Keratinocyte (primary cell): ENCODE measurements at regions not wholly inside any gene's neighbourhood (a gene's known extent, or its start where the extent isn't known, plus 50 kb on each side); places are given as distances from the start of the nearest gene placed in this dataset.
A peak's percentile ranks its signal among the peaks of the same experiment; 100 is the strongest.

Source experiments
- DNase-seq: peaks from one replicate; pipeline ENCODE4 v3.0.0-alpha.2; 2011; ENCODE audit warnings: low read depth, missing footprints, low spot score
- FAIRE-seq: peaks from 2 replicates; lab custom pipeline; 2011; peaks lifted over from hg19 to GRCh38; lab: Jason Lieb, UNC
- H2AFZ ChIP-seq: 2 replicates; pipeline ENCODE4 v1.6.0; 2012; ENCODE audit warnings: low read length, control low read depth, inconsistent platforms; ENCODE audit not compliant: control insufficient read depth
- H3K27ac ChIP-seq: 2 replicates; pipeline ENCODE4 v1.5.1; 2011; ENCODE audit warnings: low read length; ENCODE audit not compliant: control insufficient read depth, insufficient read depth
- H3K27me3 ChIP-seq: 3 replicates; pipeline ENCODE4 v1.6.0; 2011; ENCODE audit warnings: low read length; ENCODE audit not compliant: control insufficient read depth, insufficient read depth; ENCODE audit errors: extremely low read depth
- H3K36me3 ChIP-seq, 2 experiments: 2 replicates in 1 of 2; 3 replicates in 1 of 2; pipeline ENCODE4 v1.5.1; 2011; ENCODE audit warnings: low read length in 2 of 2, mild to moderate bottlenecking in 1 of 2; ENCODE audit not compliant: control insufficient read depth in 2 of 2, insufficient read depth in 2 of 2; ENCODE audit errors: extremely low read depth in 1 of 2
- H3K4me1 ChIP-seq: 3 replicates; pipeline ENCODE4 v1.5.1; 2011; ENCODE audit warnings: low read length; ENCODE audit not compliant: control insufficient read depth, insufficient read depth; ENCODE audit errors: extremely low read depth
- H3K4me2 ChIP-seq: 3 replicates; pipeline ENCODE4 v1.6.0; 2011; ENCODE audit warnings: low read depth, low read length; ENCODE audit not compliant: control insufficient read depth, insufficient read depth; ENCODE audit errors: extremely low read depth
- H3K4me3 ChIP-seq, 3 experiments: fragments of 200-600 bp in 1 of 3; sonication (generic) in 1 of 3; 2 replicates in 2 of 3; 3 replicates in 1 of 3; pipeline ENCODE4 v1.5.1; 2011 to 2016; ENCODE audit warnings: low read length in 3 of 3, mild to moderate bottlenecking in 3 of 3, control low read depth in 2 of 3, inconsistent platforms in 1 of 3, low read depth in 1 of 3, mixed read lengths in 1 of 3, mixed run types in 1 of 3, moderate library complexity in 1 of 3; ENCODE audit not compliant: control insufficient read depth in 2 of 3, insufficient read depth in 2 of 3; ENCODE audit errors: extremely low read depth in 1 of 3
- H3K79me2 ChIP-seq: 2 replicates; pipeline ENCODE4 v1.6.0; 2012; ENCODE audit warnings: low read length; ENCODE audit not compliant: control insufficient read depth, insufficient read depth
- H3K9ac ChIP-seq: 3 replicates; pipeline ENCODE4 v1.6.0; 2011; ENCODE audit warnings: low read length; ENCODE audit not compliant: control insufficient read depth, insufficient read depth; ENCODE audit errors: extremely low read depth
- H3K9me1 ChIP-seq: 3 replicates; pipeline ENCODE4 v1.6.0; 2011; ENCODE audit warnings: low read length; ENCODE audit not compliant: control insufficient read depth, insufficient read depth; ENCODE audit errors: extremely low read depth
- H3K9me3 ChIP-seq: 2 replicates; pipeline ENCODE4 v1.5.1; 2012; ENCODE audit warnings: low read depth, low read length; ENCODE audit not compliant: control insufficient read depth
- H4K20me1 ChIP-seq: 3 replicates; pipeline ENCODE4 v1.6.0; 2011; ENCODE audit warnings: low read length; ENCODE audit not compliant: control insufficient read depth, insufficient read depth; ENCODE audit errors: extremely low read depth
- EZH2 ChIP-seq: IDR thresholded peaks from one replicate; pipeline ENCODE4 v1.6.1; 2012; ENCODE audit warnings: inconsistent platforms, mild to moderate bottlenecking, low read length, moderate library complexity
- dilution Hi-C: fragments of 300-500 bp; cut with MboI; formaldehyde crosslinking; loops from one replicate; pipeline ENCODE4 v1.7.0; 2020; ENCODE audit warnings: low sequenced_read_pairs; ENCODE audit not compliant: extremely low pct_ligation_motif_present
- TF ChIP-seq, protein P1 (sequence below), 3 experiments: IDR thresholded peaks in 1 of 3; conservative IDR thresholded peaks in 1 of 3; optimal IDR thresholded peaks in 1 of 3; 2 replicates in 2 of 3; 3 replicates in 1 of 3; pipeline versions ENCODE3 to v1.5.1; 2011; ENCODE audit warnings: low read length in 3 of 3, mild to moderate bottlenecking in 3 of 3, moderate library complexity in 2 of 3, control low read depth in 1 of 3, inconsistent platforms in 1 of 3; ENCODE audit not compliant: insufficient read depth in 2 of 3; ENCODE audit errors: extremely low read depth in 1 of 3

DNA sequence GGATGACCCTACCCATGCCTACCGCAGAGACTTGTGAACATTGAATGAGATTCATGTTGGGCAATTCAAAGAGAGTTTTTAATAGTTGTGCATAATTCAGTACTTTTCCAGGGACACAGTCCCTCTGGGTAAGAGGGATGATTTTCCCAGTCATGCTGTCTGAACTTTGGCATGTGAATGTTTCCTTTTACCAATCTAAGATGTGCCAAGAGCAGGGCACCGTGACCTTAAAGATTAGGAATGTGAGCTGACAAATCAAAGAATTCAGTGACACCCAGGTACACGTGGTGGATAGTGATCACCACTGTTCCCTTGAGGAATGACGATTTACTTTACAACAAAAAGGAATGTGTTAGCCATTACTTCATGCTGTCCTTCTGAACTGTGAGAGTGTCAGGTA lies 515.6 kb downstream of the PPARGC1A start:
- H3K9me3 ChIP-seq, result no peaks in the 10 kb centered on the region
- no peaks in the 10 kb centered on the region for H3K79me2 ChIP-seq
- FAIRE-seq (no peak), DNase-seq (no peak)
- no peak overlapping the region for H3K4me3 ChIP-seq
- H4K20me1 ChIP-seq, result no peaks in the 10 kb centered on the region
- no peak overlapping the region for H3K27ac ChIP-seq
- no peaks in the 10 kb centered on the region for H3K4me1 ChIP-seq
- no peak for TF ChIP-seq EZH2
- TF ChIP-seq, protein P1, sequence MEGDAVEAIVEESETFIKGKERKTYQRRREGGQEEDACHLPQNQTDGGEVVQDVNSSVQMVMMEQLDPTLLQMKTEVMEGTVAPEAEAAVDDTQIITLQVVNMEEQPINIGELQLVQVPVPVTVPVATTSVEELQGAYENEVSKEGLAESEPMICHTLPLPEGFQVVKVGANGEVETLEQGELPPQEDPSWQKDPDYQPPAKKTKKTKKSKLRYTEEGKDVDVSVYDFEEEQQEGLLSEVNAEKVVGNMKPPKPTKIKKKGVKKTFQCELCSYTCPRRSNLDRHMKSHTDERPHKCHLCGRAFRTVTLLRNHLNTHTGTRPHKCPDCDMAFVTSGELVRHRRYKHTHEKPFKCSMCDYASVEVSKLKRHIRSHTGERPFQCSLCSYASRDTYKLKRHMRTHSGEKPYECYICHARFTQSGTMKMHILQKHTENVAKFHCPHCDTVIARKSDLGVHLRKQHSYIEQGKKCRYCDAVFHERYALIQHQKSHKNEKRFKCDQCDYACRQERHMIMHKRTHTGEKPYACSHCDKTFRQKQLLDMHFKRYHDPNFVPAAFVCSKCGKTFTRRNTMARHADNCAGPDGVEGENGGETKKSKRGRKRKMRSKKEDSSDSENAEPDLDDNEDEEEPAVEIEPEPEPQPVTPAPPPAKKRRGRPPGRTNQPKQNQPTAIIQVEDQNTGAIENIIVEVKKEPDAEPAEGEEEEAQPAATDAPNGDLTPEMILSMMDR (optimal IDR thresholded peaks at IDR 0.05 in 1 of 3, IDR thresholded peaks at IDR 0.05 in 1 of 3, conservative IDR thresholded peaks at IDR 0.05 in 1 of 3; ENCODE audit: extremely low read depth in 1 of 3, insufficient read depth in 2 of 3, low read length in 3 of 3), result no peak
- no peaks in the 10 kb centered on the region for H3K9me1 ChIP-seq
- H2AFZ ChIP-seq, result no peak overlapping the region
- no peaks in the 10 kb centered on the region for H3K36me3 ChIP-seq
- no peak overlapping the region for H3K4me2 ChIP-seq
- dilution Hi-C loops, result no loop called here
- H3K27me3 ChIP-seq, result no peaks in the 10 kb centered on the region
- H3K9ac ChIP-seq, result no peak overlapping the region

GRCh38 chr4:23373261-23373660 lies 516.6 kb downstream of the PPARGC1A start:
- Histone ChIP-seq H3K4me3 (no peak overlapping the region), H3K4me2 (no peak overlapping the region), H2AFZ (no peak overlapping the region), H3K36me3 (no peaks in the 10 kb centered on the region), H3K79me2 (no peaks in the 10 kb centered on the region), H4K20me1 (no peaks in the 10 kb centered on the region), H3K9me1 (no peaks in the 10 kb centered on the region), H3K9ac (no peak overlapping the region), H3K27ac (no peak overlapping the region), H3K27me3 (no peaks in the 10 kb centered on the region), H3K4me1 (no peaks in the 10 kb centered on the region), H3K9me3 (no peaks in the 10 kb centered on the region)
- DNase-seq (peak; percentile 70), FAIRE-seq (peak; percentile 86)
- no peak for TF ChIP-seq EZH2
- TF ChIP-seq, protein P1 (optimal IDR thresholded peaks at IDR 0.05 in 1 of 3, IDR thresholded peaks at IDR 0.05 in 1 of 3, conservative IDR thresholded peaks at IDR 0.05 in 1 of 3; ENCODE audit: extremely low read depth in 1 of 3, insufficient read depth in 2 of 3, low read length in 3 of 3), result no peak
- dilution Hi-C loops, result no loop called here
